K562 (cell line): ENCODE measurements at regions not wholly inside any gene's neighbourhood (a gene's known extent, or its start where the extent isn't known, plus 50 kb on each side); places are given as distances from the start of the nearest gene placed in this dataset.

Source experiments
- ATAC-seq: fragments of 200-7000 bp; cut with Tn5 transposase; 3 replicates; pipeline ENCODE4 v1.9.1; 2020; ENCODE audit warnings: moderate library complexity
- BruUV-seq: library from RNA; stranded (reverse); fragments of 400-500 nt; replicated peaks from 2 replicates; lab custom pipeline; 2021; lab: Mats Ljungman, UMichigan
- CTCF ChIA-PET: fragments of 300-600 bp; formaldehyde crosslinking; extraction: SDS; loops from one replicate; lab custom pipeline; 2021; ENCODE audit warnings: low intra/inter-chr PET ratio; lab: Yijun Ruan, JAX
- POLR2A ChIA-PET: fragments of 300-600, 350-650 bp; sonication (Branson Sonifier 250); formaldehyde crosslinking; extraction: SDS; loops from one replicate; lab custom pipeline; 2021; ENCODE audit warnings: antibody characterized with exemption, inconsistent platforms; lab: Yijun Ruan, JAX
- DNase-seq, 4 experiments: peaks; one replicate each; pipeline versions ENCODE4 v3.0.0 to v3.0.0-alpha.2; 2011 to 2018; ENCODE audit warnings: low spot score in 3 of 4, mixed read lengths in 3 of 4; ENCODE audit errors: extremely low read depth in 1 of 4
- FAIRE-seq: peaks from 2 replicates; lab custom pipeline; 2011; peaks lifted over from hg19 to GRCh38; lab: Jason Lieb, UNC
- H2AFZ ChIP-seq: 2 replicates; pipeline ENCODE4 v1.6.0; 2011; ENCODE audit warnings: low read depth, low read length, control low read depth, inconsistent platforms
- H3K27ac ChIP-seq: fragments of 200-600 bp; 3 replicates; pipeline ENCODE4 v1.8.0; 2011; ENCODE audit warnings: low read depth, mild to moderate bottlenecking, control low read depth, inconsistent platforms, low read length, moderate library complexity, mixed read lengths; ENCODE audit errors: extremely low read depth
- H3K27me3 ChIP-seq, 2 experiments: fragments of 300-600 bp in 1 of 2; 2 replicates in 1 of 2; 3 replicates in 1 of 2; pipeline versions ENCODE4 v1.6.0 to v1.8.0; 2011; ENCODE audit warnings: inconsistent platforms in 2 of 2, low read length in 2 of 2, mild to moderate bottlenecking in 1 of 2, mixed read lengths in 1 of 2, moderate library complexity in 1 of 2; ENCODE audit not compliant: control insufficient read depth in 2 of 2, insufficient read depth in 2 of 2
- H3K36me3 ChIP-seq: fragments of 300-600 bp; 3 replicates; pipeline ENCODE4 v1.8.0; 2011; ENCODE audit warnings: mild to moderate bottlenecking, low read length, inconsistent platforms; ENCODE audit not compliant: control insufficient read depth, insufficient read depth
- H3K4me1 ChIP-seq, 2 experiments: fragments of 200-600 bp in 1 of 2; replicated peaks in 1 of 2; 2 replicates in 1 of 2; 3 replicates in 1 of 2; pipeline versions ENCODE4 v1.5.1 to v1.8.0; 2011; ENCODE audit warnings: inconsistent platforms in 2 of 2, low read length in 2 of 2, mild to moderate bottlenecking in 1 of 2, mixed read lengths in 1 of 2, moderate library complexity in 1 of 2; ENCODE audit not compliant: control insufficient read depth in 2 of 2, insufficient read depth in 2 of 2
- H3K4me2 ChIP-seq: 2 replicates; pipeline ENCODE4 v1.6.1; 2011; ENCODE audit warnings: low read length, control low read depth, inconsistent platforms, mixed read lengths; ENCODE audit not compliant: insufficient read depth
- H3K4me3 ChIP-seq: fragments of 200-600 bp; sonication (generic), shearing (Covaris generic); 2 replicates; pipeline ENCODE4 v1.5.1; 2016; ENCODE audit warnings: control low read depth, inconsistent platforms
- H3K79me2 ChIP-seq: fragments of 200-600 bp; 3 replicates; pipeline ENCODE4 v1.8.0; 2011; ENCODE audit warnings: low read length, inconsistent platforms; ENCODE audit not compliant: control insufficient read depth, insufficient read depth
- H3K9ac ChIP-seq, 2 experiments: 2 replicates each; pipeline versions ENCODE4 v1.6.0 to v1.6.1; 2011; ENCODE audit warnings: low read depth in 2 of 2, low read length in 2 of 2, control low read depth in 1 of 2, inconsistent platforms in 1 of 2, mild to moderate bottlenecking in 1 of 2, mixed read lengths in 1 of 2; ENCODE audit not compliant: insufficient read depth in 1 of 2
- H3K9me1 ChIP-seq: one replicate; pipeline ENCODE4 v1.6.0; 2011; ENCODE audit warnings: inconsistent platforms, mild to moderate bottlenecking, low read length, moderate library complexity; ENCODE audit not compliant: control insufficient read depth, insufficient read depth
- H3K9me3 ChIP-seq: replicated peaks from 2 replicates; pipeline ENCODE4 v1.5.1; 2011; ENCODE audit warnings: low read depth, low read length, inconsistent platforms; ENCODE audit not compliant: control insufficient read depth, insufficient read depth
- H4K20me1 ChIP-seq: replicated peaks from 2 replicates; pipeline ENCODE4 v1.6.1; 2011; ENCODE audit warnings: low read length, inconsistent platforms, mixed read lengths; ENCODE audit not compliant: control insufficient read depth, insufficient read depth
- EHMT2 ChIP-seq: fragments of 450-650 bp; IDR thresholded peaks from 2 replicates; pipeline ENCODE4 v1.6.1; 2018; ENCODE audit warnings: antibody characterized with exemption
- KAT2B ChIP-seq: IDR thresholded peaks from one replicate; pipeline ENCODE4 v1.6.1; 2012; ENCODE audit warnings: low read depth, mild to moderate bottlenecking, control low read depth, inconsistent platforms, low read length, moderate library complexity
- MIER1 ChIP-seq: fragments of 450-650 bp; IDR thresholded peaks from 2 replicates; pipeline ENCODE4 v1.6.1; 2016; ENCODE audit warnings: antibody characterized with exemption, mild to moderate bottlenecking, low read depth
- NCOA6 ChIP-seq: fragments of 450-650 bp; IDR thresholded peaks from 2 replicates; pipeline ENCODE4 v1.6.1; 2017; ENCODE audit warnings: mild to moderate bottlenecking
- PTTG1 ChIP-seq: fragments of 450-650 bp; IDR thresholded peaks from 2 replicates; pipeline ENCODE4 v1.6.1; 2016; ENCODE audit warnings: low read depth, mild to moderate bottlenecking, missing genetic modification characterization, missing compliant biosample characterization
- SMARCE1 ChIP-seq: fragments of 450-650 bp; IDR thresholded peaks from 2 replicates; pipeline ENCODE4 v1.7.1; 2016; ENCODE audit warnings: mild to moderate bottlenecking
- TAF7 ChIP-seq: fragments of 450-650 bp; IDR thresholded peaks from 2 replicates; pipeline ENCODE4 v1.6.1; 2016; ENCODE audit warnings: missing genetic modification characterization, missing compliant biosample characterization
- ZNF347 ChIP-seq: fragments of 450-650 bp; formaldehyde crosslinking; IDR thresholded peaks from 2 replicates; pipeline ENCODE4 v1.4.0; 2020; ENCODE audit warnings: low read depth, mild to moderate bottlenecking, moderate library complexity
- ZNF436 ChIP-seq: fragments of 250-450, 450-650 bp; sonication (Bioruptor Pico); formaldehyde crosslinking; IDR thresholded peaks from 2 replicates; pipeline ENCODE4 v1.7.0; 2020; ENCODE audit warnings: mild to moderate bottlenecking
- ZNF695 ChIP-seq: fragments of 450-650 bp; formaldehyde crosslinking; IDR thresholded peaks from 2 replicates; pipeline ENCODE4 v1.4.0; 2020; ENCODE audit warnings: mild to moderate bottlenecking, moderate library complexity
- ZNF764 ChIP-seq: fragments of 250-450 bp; sonication (Bioruptor Pico); IDR thresholded peaks from 2 replicates; pipeline ENCODE4 v1.4.0; 2020; ENCODE audit warnings: low read depth, mild to moderate bottlenecking, moderate library complexity
- ZNF830 ChIP-seq: fragments of 250-450 bp; sonication (Bioruptor Pico); IDR thresholded peaks from 2 replicates; pipeline ENCODE4 v1.5.0; 2021; ENCODE audit warnings: mild to moderate bottlenecking
- WGBS: fragments of 100-300 bp; shearing (Covaris generic); methylation state at CpG from one replicate; pipeline ENCODE4 v1.1.6; 2016; ENCODE audit warnings: low coverage, mixed read lengths; ENCODE audit not compliant: insufficient coverage; ENCODE audit errors: missing lambda C conversion rate; 5-methylcytosine and 5-hydroxymethylcytosine counted together
- in situ Hi-C: fragments of 300-500 bp; cut with MboI; formaldehyde crosslinking; loops from 4 replicates; pipeline ENCODE4 v1.15.0; 2018; ENCODE audit warnings: inconsistent platforms, mixed read lengths
- intact Hi-C: fragments of 100-400 bp; cut with micrococcal nuclease; formaldehyde crosslinking; loops from 2 replicates; pipeline ENCODE4 v1.14.2; 2022
- TF ChIP-seq, protein P1 (sequence below), 2 experiments: fragments of 450-650 bp in 1 of 2; IDR thresholded peaks; 2 replicates each; pipeline ENCODE4 v1.6.1; 2011 to 2017; ENCODE audit warnings: low read depth in 2 of 2, antibody characterized with exemption in 1 of 2, borderline replicate concordance in 1 of 2, low read length in 1 of 2, mild to moderate bottlenecking in 1 of 2, mixed read lengths in 1 of 2; ENCODE audit not compliant: control insufficient read depth in 1 of 2
- TF ChIP-seq, protein P2 (sequence below): IDR thresholded peaks from 3 replicates; pipeline ENCODE4 v1.6.1; 2011; ENCODE audit warnings: borderline replicate concordance, mild to moderate bottlenecking, moderate library complexity; ENCODE audit not compliant: insufficient read length; ENCODE audit errors: extremely low read depth
- TF ChIP-seq, protein P3 (sequence below): fragments of 250-450 bp; sonication (Bioruptor Pico); IDR thresholded peaks from 2 replicates; pipeline ENCODE4 v1.9.0; 2021; ENCODE audit warnings: mild to moderate bottlenecking, inconsistent platforms

DNA sequence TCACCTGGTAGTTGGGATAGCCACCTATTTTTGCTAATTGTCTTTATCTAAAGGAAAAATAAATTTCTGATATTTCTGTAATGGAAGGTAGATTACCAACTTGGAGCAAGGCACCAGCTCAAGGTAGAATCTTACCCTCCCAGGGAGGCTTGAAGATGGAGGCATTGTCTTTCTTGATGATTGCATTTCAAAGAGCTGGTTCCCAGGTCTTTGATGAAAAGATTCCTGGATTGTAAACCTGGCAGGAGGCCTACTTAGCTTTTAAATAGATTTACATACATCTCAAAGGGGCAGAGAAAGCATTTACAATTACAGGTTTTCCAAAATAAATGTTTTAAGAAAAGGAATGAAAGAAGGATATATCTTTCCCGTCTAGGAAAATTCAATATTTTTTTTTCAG is 729.2 kb downstream of the LRFN5 start (continued):
- TF ChIP-seq, protein P1, sequence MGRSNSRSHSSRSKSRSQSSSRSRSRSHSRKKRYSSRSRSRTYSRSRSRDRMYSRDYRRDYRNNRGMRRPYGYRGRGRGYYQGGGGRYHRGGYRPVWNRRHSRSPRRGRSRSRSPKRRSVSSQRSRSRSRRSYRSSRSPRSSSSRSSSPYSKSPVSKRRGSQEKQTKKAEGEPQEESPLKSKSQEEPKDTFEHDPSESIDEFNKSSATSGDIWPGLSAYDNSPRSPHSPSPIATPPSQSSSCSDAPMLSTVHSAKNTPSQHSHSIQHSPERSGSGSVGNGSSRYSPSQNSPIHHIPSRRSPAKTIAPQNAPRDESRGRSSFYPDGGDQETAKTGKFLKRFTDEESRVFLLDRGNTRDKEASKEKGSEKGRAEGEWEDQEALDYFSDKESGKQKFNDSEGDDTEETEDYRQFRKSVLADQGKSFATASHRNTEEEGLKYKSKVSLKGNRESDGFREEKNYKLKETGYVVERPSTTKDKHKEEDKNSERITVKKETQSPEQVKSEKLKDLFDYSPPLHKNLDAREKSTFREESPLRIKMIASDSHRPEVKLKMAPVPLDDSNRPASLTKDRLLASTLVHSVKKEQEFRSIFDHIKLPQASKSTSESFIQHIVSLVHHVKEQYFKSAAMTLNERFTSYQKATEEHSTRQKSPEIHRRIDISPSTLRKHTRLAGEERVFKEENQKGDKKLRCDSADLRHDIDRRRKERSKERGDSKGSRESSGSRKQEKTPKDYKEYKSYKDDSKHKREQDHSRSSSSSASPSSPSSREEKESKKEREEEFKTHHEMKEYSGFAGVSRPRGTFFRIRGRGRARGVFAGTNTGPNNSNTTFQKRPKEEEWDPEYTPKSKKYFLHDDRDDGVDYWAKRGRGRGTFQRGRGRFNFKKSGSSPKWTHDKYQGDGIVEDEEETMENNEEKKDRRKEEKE (IDR thresholded peaks at IDR 0.05; ENCODE audit: borderline replicate concordance in 1 of 2, control insufficient read depth in 1 of 2, low read depth in 2 of 2, low read length in 1 of 2): no peak

DNA sequence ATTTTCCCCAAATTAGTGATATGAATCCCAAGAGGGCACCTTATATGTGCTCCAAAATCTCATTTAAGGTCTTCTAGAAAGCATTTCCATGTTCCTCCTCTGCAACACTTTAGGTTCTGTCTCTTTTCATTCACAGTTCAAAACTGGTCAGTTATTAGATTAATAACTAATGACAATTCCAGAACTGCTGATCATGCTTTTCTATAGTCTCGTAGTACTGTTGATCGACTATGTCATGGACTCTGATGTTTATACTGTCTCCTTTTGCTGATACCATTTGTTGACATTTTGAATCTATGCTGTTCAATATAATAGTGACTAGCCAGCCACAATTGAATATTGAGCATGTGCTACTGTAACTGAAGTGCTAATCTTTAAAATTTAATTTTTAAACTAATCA is 728.3 kb downstream of the LRFN5 start:
- H3K9ac ChIP-seq: no peak overlapping the region
- no peak for FAIRE-seq
- DNase-seq: no peak
- H3K36me3 ChIP-seq: no peaks in the 10 kb centered on the region
- no peak overlapping the region for H3K4me2 ChIP-seq
- 0% methylated on average over 2 of the region's 2 CpGs for WGBS
- no peak overlapping the region for H3K27ac ChIP-seq
- H3K9me1 ChIP-seq: no peaks in the 10 kb centered on the region
- no peaks in the 10 kb centered on the region for H3K79me2 ChIP-seq
- BruUV-seq: no TSS peak
- no peaks in the 10 kb centered on the region for H3K27me3 ChIP-seq
- CTCF ChIA-PET: no interaction called here
- in situ Hi-C loops (no loop called here), intact Hi-C loops (no loop called here)
- no peak overlapping the region for H3K4me3 ChIP-seq
- no peaks in the 10 kb centered on the region for H4K20me1 ChIP-seq
- no peak overlapping the region for H2AFZ ChIP-seq
- H3K9me3 ChIP-seq: no peaks in the 10 kb centered on the region
- POLR2A ChIA-PET: no interaction called here
- ATAC-seq: no peak
- no peaks in the 10 kb centered on the region for H3K4me1 ChIP-seq
- TF ChIP-seq, protein P2, sequence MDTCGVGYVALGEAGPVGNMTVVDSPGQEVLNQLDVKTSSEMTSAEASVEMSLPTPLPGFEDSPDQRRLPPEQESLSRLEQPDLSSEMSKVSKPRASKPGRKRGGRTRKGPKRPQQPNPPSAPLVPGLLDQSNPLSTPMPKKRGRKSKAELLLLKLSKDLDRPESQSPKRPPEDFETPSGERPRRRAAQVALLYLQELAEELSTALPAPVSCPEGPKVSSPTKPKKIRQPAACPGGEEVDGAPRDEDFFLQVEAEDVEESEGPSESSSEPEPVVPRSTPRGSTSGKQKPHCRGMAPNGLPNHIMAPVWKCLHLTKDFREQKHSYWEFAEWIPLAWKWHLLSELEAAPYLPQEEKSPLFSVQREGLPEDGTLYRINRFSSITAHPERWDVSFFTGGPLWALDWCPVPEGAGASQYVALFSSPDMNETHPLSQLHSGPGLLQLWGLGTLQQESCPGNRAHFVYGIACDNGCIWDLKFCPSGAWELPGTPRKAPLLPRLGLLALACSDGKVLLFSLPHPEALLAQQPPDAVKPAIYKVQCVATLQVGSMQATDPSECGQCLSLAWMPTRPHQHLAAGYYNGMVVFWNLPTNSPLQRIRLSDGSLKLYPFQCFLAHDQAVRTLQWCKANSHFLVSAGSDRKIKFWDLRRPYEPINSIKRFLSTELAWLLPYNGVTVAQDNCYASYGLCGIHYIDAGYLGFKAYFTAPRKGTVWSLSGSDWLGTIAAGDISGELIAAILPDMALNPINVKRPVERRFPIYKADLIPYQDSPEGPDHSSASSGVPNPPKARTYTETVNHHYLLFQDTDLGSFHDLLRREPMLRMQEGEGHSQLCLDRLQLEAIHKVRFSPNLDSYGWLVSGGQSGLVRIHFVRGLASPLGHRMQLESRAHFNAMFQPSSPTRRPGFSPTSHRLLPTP: no peak
- TF ChIP-seq ZNF347 (no peak), ZNF436 (CRISPR knock-in tag) (no peak), ZNF764 (no peak), PTTG1 (no peak), TAF7 (no peak), ZNF830 (no peak), NCOA6 (no peak), ZNF695 (CRISPR knock-in tag) (no peak), SMARCE1 (no peak), MIER1 (no peak), EHMT2 (no peak), KAT2B (no peak)
- TF ChIP-seq, protein P3, sequence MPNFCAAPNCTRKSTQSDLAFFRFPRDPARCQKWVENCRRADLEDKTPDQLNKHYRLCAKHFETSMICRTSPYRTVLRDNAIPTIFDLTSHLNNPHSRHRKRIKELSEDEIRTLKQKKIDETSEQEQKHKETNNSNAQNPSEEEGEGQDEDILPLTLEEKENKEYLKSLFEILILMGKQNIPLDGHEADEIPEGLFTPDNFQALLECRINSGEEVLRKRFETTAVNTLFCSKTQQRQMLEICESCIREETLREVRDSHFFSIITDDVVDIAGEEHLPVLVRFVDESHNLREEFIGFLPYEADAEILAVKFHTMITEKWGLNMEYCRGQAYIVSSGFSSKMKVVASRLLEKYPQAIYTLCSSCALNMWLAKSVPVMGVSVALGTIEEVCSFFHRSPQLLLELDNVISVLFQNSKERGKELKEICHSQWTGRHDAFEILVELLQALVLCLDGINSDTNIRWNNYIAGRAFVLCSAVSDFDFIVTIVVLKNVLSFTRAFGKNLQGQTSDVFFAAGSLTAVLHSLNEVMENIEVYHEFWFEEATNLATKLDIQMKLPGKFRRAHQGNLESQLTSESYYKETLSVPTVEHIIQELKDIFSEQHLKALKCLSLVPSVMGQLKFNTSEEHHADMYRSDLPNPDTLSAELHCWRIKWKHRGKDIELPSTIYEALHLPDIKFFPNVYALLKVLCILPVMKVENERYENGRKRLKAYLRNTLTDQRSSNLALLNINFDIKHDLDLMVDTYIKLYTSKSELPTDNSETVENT (CRISPR knock-in tag): no peak
